MM.1S (cell line): ENCODE measurements at regions not wholly inside any gene's neighbourhood (a gene's known extent, or its start where the extent isn't known, plus 50 kb on each side); places are given as distances from the start of the nearest gene placed in this dataset.
A peak's percentile ranks its signal among the peaks of the same experiment; 100 is the strongest.

Experiments
- DNase-seq: peaks from one replicate; pipeline ENCODE4 v3.0.0-alpha.2; 2015
- H2AFZ ChIP-seq: fragments of 300-600 bp; sonication (generic); 2 replicates; pipeline ENCODE4 v1.6.0; 2016; ENCODE audit warnings: antibody characterized with exemption, low read length
- H3F3A ChIP-seq: fragments of 300-600 bp; sonication (generic); 2 replicates; pipeline ENCODE4 v1.6.1; 2016; ENCODE audit warnings: mild to moderate bottlenecking, antibody characterized with exemption, low read length, moderate library complexity, mixed read lengths; ENCODE audit not compliant: insufficient read depth
- H3K27ac ChIP-seq: fragments of 300-600 bp; sonication (generic); 2 replicates; pipeline ENCODE4 v1.5.1; 2016; ENCODE audit warnings: mild to moderate bottlenecking, low read length
- H3K27me3 ChIP-seq: fragments of 300-600 bp; sonication (generic); replicated peaks from 2 replicates; pipeline ENCODE4 v1.6.0; 2016; ENCODE audit warnings: low read length; ENCODE audit not compliant: insufficient read depth
- H3K36me3 ChIP-seq: fragments of 300-600 bp; sonication (generic); replicated peaks from 2 replicates; pipeline ENCODE4 v1.6.1; 2016; ENCODE audit warnings: mild to moderate bottlenecking, low read length, mixed read lengths; ENCODE audit not compliant: insufficient read depth
- H3K4me1 ChIP-seq: fragments of 300-600 bp; sonication (generic); 2 replicates; pipeline ENCODE4 v1.6.1; 2016; ENCODE audit warnings: low read length, mixed read lengths
- H3K4me2 ChIP-seq: fragments of 300-600 bp; sonication (generic); 2 replicates; pipeline ENCODE4 v1.6.0; 2016; ENCODE audit warnings: low read depth, low read length
- H3K4me3 ChIP-seq: fragments of 300-600 bp; sonication (generic); 2 replicates; pipeline ENCODE4 v1.5.1; 2016; ENCODE audit warnings: low read length, mixed read lengths
- H3K79me2 ChIP-seq: fragments of 300-600 bp; sonication (generic); 2 replicates; pipeline ENCODE4 v1.6.1; 2016; ENCODE audit warnings: mixed run types, low read length, mixed read lengths
- H3K9ac ChIP-seq: fragments of 300-600 bp; sonication (generic); 2 replicates; pipeline ENCODE4 v1.6.1; 2016; ENCODE audit warnings: low read length, mixed read lengths
- H3K9me2 ChIP-seq: fragments of 300-600 bp; sonication (generic); replicated peaks from 2 replicates; pipeline ENCODE4 v1.6.1; 2016; ENCODE audit warnings: mild to moderate bottlenecking, low read length, mixed read lengths; ENCODE audit not compliant: insufficient read depth
- H3K9me3 ChIP-seq: fragments of 300-600 bp; sonication (generic); replicated peaks from 2 replicates; pipeline ENCODE4 v1.6.1; 2016; ENCODE audit warnings: mild to moderate bottlenecking, low read length, mixed read lengths; ENCODE audit not compliant: insufficient read depth
- H4K20me1 ChIP-seq: fragments of 300-600 bp; sonication (generic); 2 replicates; pipeline ENCODE4 v1.6.1; 2016; ENCODE audit warnings: mild to moderate bottlenecking, low read length, moderate library complexity, mixed read lengths; ENCODE audit not compliant: insufficient read depth
- CTCF ChIP-seq: fragments of 300-600 bp; sonication (generic); IDR thresholded peaks from 2 replicates; pipeline ENCODE4 v1.5.1; 2016; ENCODE audit warnings: antibody characterized with exemption, low read length, mixed read lengths
- EZH2 ChIP-seq: fragments of 300-600 bp; sonication (generic); optimal IDR thresholded peaks from 2 replicates; pipeline ENCODE3; 2017; ENCODE audit warnings: low read depth, mild to moderate bottlenecking, antibody characterized with exemption, low read length, mixed read lengths
- EZH2phosphoT487 ChIP-seq: fragments of 300-600 bp; sonication (generic); IDR thresholded peaks from 2 replicates; pipeline ENCODE4 v1.6.1; 2018; ENCODE audit warnings: antibody characterized with exemption, low read length

- Histone ChIP-seq H3K27me3 (no peaks in the 10 kb centered on the region), H2AFZ (no peak overlapping the region), H3K4me3 (no peak overlapping the region), H3K9me2 (no peaks in the 10 kb centered on the region), H3K36me3 (no peaks in the 10 kb centered on the region), H3K9me3 (no peaks in the 10 kb centered on the region), H3F3A (no peaks in the 10 kb centered on the region), H3K79me2 (no peaks in the 10 kb centered on the region), H4K20me1 (no peaks in the 10 kb centered on the region), H3K9ac (no peak overlapping the region), H3K4me2 (no peak overlapping the region), H3K27ac (no peak overlapping the region), H3K4me1 (no peaks in the 10 kb centered on the region)
- no peak for TF ChIP-seq EZH2phosphoT487
- TF ChIP-seq EZH2 = no peak
- no peak for TF ChIP-seq CTCF
- no peak for DNase-seq
These were observed 283.3 kb upstream of the THSD7B start for GRCh38 chr2:136482006-136482405.

GRCh38 chr2:136479696-136480095 lies 285.6 kb upstream of the THSD7B start:
- Histone ChIP-seq H3K4me2 (no peak overlapping the region), H3K9me3 (no peaks in the 10 kb centered on the region)

GRCh38 chr2:136468799-136469369 lies 296.5 kb upstream of the THSD7B start:
- Histone ChIP-seq H3K4me1 (no peaks in the 10 kb centered on the region), H3K36me3 (no peaks in the 10 kb centered on the region), H3K4me3 (no peak overlapping the region), H3K27me3 (no peaks in the 10 kb centered on the region), H3K27ac (no peak overlapping the region), H2AFZ (no peak overlapping the region), H3K9ac (no peak overlapping the region), H3K79me2 (no peaks in the 10 kb centered on the region), H3K9me2 (no peaks in the 10 kb centered on the region), H4K20me1 (no peaks in the 10 kb centered on the region), H3F3A (no peaks in the 10 kb centered on the region), H3K4me2 (no peak overlapping the region), H3K9me3 (no peaks in the 10 kb centered on the region)
- DNase-seq = peak; percentile 68
- TF ChIP-seq CTCF = no peak
- TF ChIP-seq EZH2 = no peak
- no peak for TF ChIP-seq EZH2phosphoT487

More at GRCh38 chr2:136479696-136480095, 285.6 kb upstream of the THSD7B start:
- H4K20me1 ChIP-seq = no peaks in the 10 kb centered on the region
- no peaks in the 10 kb centered on the region for H3K4me1 ChIP-seq
- no peak overlapping the region for H2AFZ ChIP-seq
- no peak overlapping the region for H3K9ac ChIP-seq
- no peaks in the 10 kb centered on the region for H3K79me2 ChIP-seq
- no peak overlapping the region for H3K27ac ChIP-seq
- no peak overlapping the region for H3K4me3 ChIP-seq
- no peak for TF ChIP-seq EZH2
- no peak for TF ChIP-seq CTCF
- TF ChIP-seq EZH2phosphoT487 = no peak
- H3F3A ChIP-seq = no peaks in the 10 kb centered on the region
- no peaks in the 10 kb centered on the region for H3K27me3 ChIP-seq
- H3K36me3 ChIP-seq = no peaks in the 10 kb centered on the region
- H3K9me2 ChIP-seq = no peaks in the 10 kb centered on the region
- DNase-seq = peak; percentile 26
